Kidney tubule cell (primary cell): ENCODE measurements at regions not wholly inside any gene's neighbourhood (a gene's known extent, or its start where the extent isn't known, plus 50 kb on each side); places are given as distances from the start of the nearest gene placed in this dataset.
"Not testable (repeated sequence)": the region's sequence is repeated elsewhere in the genome, so short reads cannot be mapped to it uniquely, and the experiment has no call there.

Source experiments
- DNase-seq: peaks from one replicate; pipeline ENCODE4 v3.0.0-alpha.2; 2018; ENCODE audit warnings: low spot score

GRCh38 chr2:12877761-12878160, 161.0 kb downstream of the TRIB2 start:
- no peak for DNase-seq

- DNase-seq = no peak
These were observed 162.9 kb downstream of the TRIB2 start for GRCh38 chr2:12879649-12880048.

GRCh38 chr2:12881952-12882351, 165.2 kb downstream of the TRIB2 start:
- DNase-seq = no peak

- no peak for DNase-seq
These were observed 165.7 kb downstream of the TRIB2 start for GRCh38 chr2:12882393-12882792.

GRCh38 chr2:12883906-12884305, 167.2 kb downstream of the TRIB2 start:
- peak; percentile 67 for DNase-seq

GRCh38 chr2:12884713-12885282, 168.1 kb downstream of the TRIB2 start:
- DNase-seq = peak; percentile 80

- no peak for DNase-seq
These were observed 173.3 kb downstream of the TRIB2 start for GRCh38 chr2:12890066-12890465.

GRCh38 chr2:12890481-12890991, 173.8 kb downstream of the TRIB2 start:
- DNase-seq = no peak

GRCh38 chr2:12895017-12895416, 178.3 kb downstream of the TRIB2 start:
- DNase-seq = no peak

GRCh38 chr2:12896318-12896982, 179.7 kb downstream of the TRIB2 start:
- no peak for DNase-seq

- no peak for DNase-seq
These were observed 180.4 kb downstream of the TRIB2 start for GRCh38 chr2:12897181-12897580.

- no peak for DNase-seq
These were observed 186.5 kb downstream of the TRIB2 start for GRCh38 chr2:12903272-12903671.

- no peak for DNase-seq
These were observed 193.7 kb downstream of the TRIB2 start for GRCh38 chr2:12910431-12910830.

- DNase-seq = no peak
These were observed 199.1 kb downstream of the TRIB2 start for GRCh38 chr2:12915787-12916186.

GRCh38 chr2:12918138-12918834, 201.6 kb downstream of the TRIB2 start:
- no peak for DNase-seq

- DNase-seq = no peak
These were observed 202.2 kb downstream of the TRIB2 start for GRCh38 chr2:12918835-12919445.

- DNase-seq = no peak
These were observed 204.6 kb downstream of the TRIB2 start for GRCh38 chr2:12921321-12921720.

- DNase-seq = no peak
These were observed 207.3 kb downstream of the TRIB2 start for GRCh38 chr2:12923907-12924610.

- not testable (repeated sequence) for DNase-seq
These were observed 209.9 kb downstream of the TRIB2 start for GRCh38 chr2:12926641-12927040.

GRCh38 chr2:12928197-12928774, 211.6 kb downstream of the TRIB2 start:
- DNase-seq = no peak

GRCh38 chr2:12928775-12929401, 212.2 kb downstream of the TRIB2 start:
- no peak for DNase-seq
